SK-N-MC (cell line): ENCODE measurements at regions not wholly inside any gene's neighbourhood (a gene's known extent, or its start where the extent isn't known, plus 50 kb on each side); places are given as distances from the start of the nearest gene placed in this dataset.

Source experiments
- EZH2 ChIP-seq: fragments of 200-600 bp; sonication (generic); IDR thresholded peaks from one replicate; pipeline ENCODE4 v1.6.1; 2017; ENCODE audit warnings: antibody characterized with exemption
- FOXP2 ChIP-seq: optimal IDR thresholded peaks from 2 replicates; pipeline ENCODE3; 2011; ENCODE audit warnings: mild to moderate bottlenecking, moderate library complexity; ENCODE audit not compliant: insufficient read depth; ENCODE audit errors: extremely low read length, control extremely low read depth
- POLR2AphosphoS5 ChIP-seq: IDR thresholded peaks from 2 replicates; pipeline ENCODE4 v1.6.1; 2012; ENCODE audit warnings: mild to moderate bottlenecking, low read depth, low read length, borderline replicate concordance

DNA sequence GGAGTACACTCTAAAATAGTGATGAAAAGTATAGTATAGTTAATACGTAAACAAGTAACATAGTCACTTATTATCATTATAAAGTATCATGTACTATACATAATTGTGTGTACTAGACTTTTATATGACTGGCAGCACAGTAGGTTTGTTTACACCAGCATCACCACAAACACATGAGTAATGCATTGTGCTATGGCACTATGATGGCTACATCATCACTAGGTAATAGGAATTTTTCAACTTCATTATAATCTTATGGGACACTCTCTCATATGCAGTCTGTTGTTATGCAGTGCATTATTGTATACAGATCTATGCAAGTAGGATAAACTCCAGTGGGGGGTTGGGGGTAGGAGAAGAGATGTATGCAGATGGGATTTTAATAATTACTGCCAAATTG is 52.7 kb upstream of the ELL2 start:
- no peak for TF ChIP-seq POLR2AphosphoS5
- no peak for TF ChIP-seq EZH2
- TF ChIP-seq FOXP2: no peak
